Neural progenitor cell (in vitro differentiated cells): ENCODE measurements at regions not wholly inside any gene's neighbourhood (a gene's known extent, or its start where the extent isn't known, plus 50 kb on each side); places are given as distances from the start of the nearest gene placed in this dataset.

Experiments
- DNase-seq: peaks from one replicate; pipeline ENCODE4 v3.0.0-alpha.2; 2016; ENCODE audit warnings: low spot score
- H2AFZ ChIP-seq: fragments of 200-600 bp; sonication (generic); replicated peaks from 2 replicates; pipeline ENCODE4 v1.6.1; 2016; ENCODE audit warnings: antibody characterized with exemption
- H3F3A ChIP-seq: fragments of 200-600 bp; sonication (generic); 2 replicates; pipeline ENCODE4 v1.6.1; 2016; ENCODE audit warnings: antibody characterized with exemption, low read depth
- H3K27ac ChIP-seq: fragments of 200-600 bp; sonication (generic); 2 replicates; pipeline ENCODE4 v1.5.1; 2016; ENCODE audit warnings: mild to moderate bottlenecking
- H3K27me3 ChIP-seq: fragments of 200-600 bp; sonication (generic); 2 replicates; pipeline ENCODE4 v1.6.1; 2016; ENCODE audit warnings: mild to moderate bottlenecking, moderate library complexity
- H3K36me3 ChIP-seq: fragments of 200-600 bp; sonication (generic); 2 replicates; pipeline ENCODE4 v1.5.1; 2016
- H3K4me1 ChIP-seq: fragments of 200-600 bp; sonication (generic); 2 replicates; pipeline ENCODE4 v1.6.1; 2016; ENCODE audit warnings: mixed run types
- H3K4me2 ChIP-seq: fragments of 200-600 bp; sonication (generic); 2 replicates; pipeline ENCODE4 v1.6.1; 2016
- H3K4me3 ChIP-seq: fragments of 200-600 bp; sonication (generic); 2 replicates; pipeline ENCODE4 v1.5.1; 2016
- H3K79me2 ChIP-seq: fragments of 200-600 bp; sonication (generic); 2 replicates; pipeline ENCODE4 v1.6.1; 2016; ENCODE audit warnings: low read depth
- H3K9ac ChIP-seq: fragments of 200-600 bp; sonication (generic); 2 replicates; pipeline ENCODE4 v1.6.1; 2016
- H3K9me3 ChIP-seq: fragments of 200-600 bp; sonication (generic); 2 replicates; pipeline ENCODE4 v1.5.1; 2016; ENCODE audit warnings: low read depth
- H4K20me1 ChIP-seq: fragments of 200-600 bp; sonication (generic); 2 replicates; pipeline ENCODE4 v1.6.1; 2016; ENCODE audit warnings: low read depth
- H3K27ac Mint-ChIP-seq: 3 replicates; pipeline ENCODE4 v1.8.0; 2021; ENCODE audit warnings: mixed read lengths
- H3K27me3 Mint-ChIP-seq: 2 replicates; pipeline ENCODE4 v1.8.0; 2022; ENCODE audit warnings: low read depth, mild to moderate bottlenecking, inconsistent platforms, moderate library complexity, mixed read lengths; ENCODE audit not compliant: insufficient read depth
- H3K36me3 Mint-ChIP-seq: 3 replicates; pipeline ENCODE4 v1.8.0; 2021; ENCODE audit warnings: mixed read lengths
- H3K4me1 Mint-ChIP-seq: 3 replicates; pipeline ENCODE4 v1.8.0; 2021; ENCODE audit warnings: mixed read lengths
- H3K4me3 Mint-ChIP-seq: 3 replicates; pipeline ENCODE4 v1.8.0; 2021; ENCODE audit warnings: mild to moderate bottlenecking, moderate library complexity, mixed read lengths
- H3K9me3 Mint-ChIP-seq: 3 replicates; pipeline ENCODE4 v1.8.0; 2020; ENCODE audit warnings: mixed read lengths
- CTCF ChIP-seq: fragments of 200-600 bp; sonication (generic); IDR thresholded peaks from 2 replicates; pipeline ENCODE4 v1.5.1; 2017; ENCODE audit warnings: antibody characterized with exemption, mild to moderate bottlenecking
- EZH2 ChIP-seq: fragments of 200-600 bp; sonication (generic); IDR thresholded peaks from 2 replicates; pipeline ENCODE4 v1.6.1; 2017; ENCODE audit warnings: antibody characterized with exemption, mild to moderate bottlenecking, moderate library complexity
- EZH2phosphoT487 ChIP-seq: fragments of 200-600 bp; sonication (generic); IDR thresholded peaks from 2 replicates; pipeline ENCODE4 v1.6.1; 2017; ENCODE audit warnings: antibody characterized with exemption

GRCh38 chr6:145360865-145361264 is 374.5 kb downstream of the EPM2A start:
- TF ChIP-seq EZH2phosphoT487 (no peak), CTCF (no peak), EZH2 (no peak)
- Mint-ChIP-seq H3K9me3 (peaks cover 4% of the 10 kb centered on the region), H3K27me3 (no peaks in the 10 kb centered on the region), H3K4me3 (no peak overlapping the region), H3K36me3 (no peaks in the 10 kb centered on the region), H3K27ac (no peak overlapping the region), H3K4me1 (no peaks in the 10 kb centered on the region)
- Histone ChIP-seq H3K36me3 (no peaks in the 10 kb centered on the region), H4K20me1 (no peaks in the 10 kb centered on the region), H3K4me3 (no peak overlapping the region), H3K4me1 (no peaks in the 10 kb centered on the region), H3K4me2 (no peak overlapping the region), H3K79me2 (no peaks in the 10 kb centered on the region), H3F3A (no peaks in the 10 kb centered on the region), H3K27ac (no peak overlapping the region), H3K27me3 (no peaks in the 10 kb centered on the region), H3K9me3 (peaks cover 7% of the 10 kb centered on the region), H2AFZ (peak overlapping the region; percentile 14), H3K9ac (no peak overlapping the region)
- DNase-seq = no peak

- Mint-ChIP-seq H3K27me3 (no peaks in the 10 kb centered on the region), H3K4me3 (no peak overlapping the region), H3K4me1 (no peaks in the 10 kb centered on the region), H3K36me3 (no peaks in the 10 kb centered on the region), H3K27ac (no peak overlapping the region), H3K9me3 (peaks cover 4% of the 10 kb centered on the region)
- Histone ChIP-seq H3K36me3 (no peaks in the 10 kb centered on the region), H3K27ac (no peak overlapping the region), H3F3A (no peaks in the 10 kb centered on the region), H3K27me3 (no peaks in the 10 kb centered on the region), H3K9ac (no peak overlapping the region), H3K9me3 (peaks cover 7% of the 10 kb centered on the region), H4K20me1 (no peaks in the 10 kb centered on the region), H3K4me2 (no peak overlapping the region), H3K79me2 (no peaks in the 10 kb centered on the region), H3K4me1 (no peaks in the 10 kb centered on the region), H3K4me3 (no peak overlapping the region), H2AFZ (no peak overlapping the region)
- DNase-seq = no peak
- TF ChIP-seq EZH2 = no peak
- no peak for TF ChIP-seq EZH2phosphoT487
- TF ChIP-seq CTCF = no peak
These were observed 368.2 kb downstream of the EPM2A start for GRCh38 chr6:145367149-145367548.

- no peak for TF ChIP-seq EZH2
- TF ChIP-seq EZH2phosphoT487 = no peak
- no peak for TF ChIP-seq CTCF
- no peaks in the 10 kb centered on the region for H3K27me3 ChIP-seq
- Mint-ChIP-seq H3K27me3 (no peaks in the 10 kb centered on the region), H3K36me3 (no peaks in the 10 kb centered on the region), H3K4me1 (peaks cover 7% of the 10 kb centered on the region), H3K9me3 (peaks cover 4% of the 10 kb centered on the region), H3K4me3 (no peak overlapping the region), H3K27ac (no peak overlapping the region)
- DNase-seq = no peak
- H2AFZ ChIP-seq = no peak overlapping the region
- H4K20me1 ChIP-seq = no peaks in the 10 kb centered on the region
- no peak overlapping the region for H3K9ac ChIP-seq
- no peaks in the 10 kb centered on the region for H3F3A ChIP-seq
- peaks cover 7% of the 10 kb centered on the region for H3K9me3 ChIP-seq
- peaks cover 7% of the 10 kb centered on the region for H3K4me1 ChIP-seq
- H3K27ac ChIP-seq = no peak overlapping the region
- H3K4me3 ChIP-seq = no peak overlapping the region
- no peaks in the 10 kb centered on the region for H3K79me2 ChIP-seq
- no peak overlapping the region for H3K4me2 ChIP-seq
- H3K36me3 ChIP-seq = no peaks in the 10 kb centered on the region
These were observed 367.2 kb downstream of the EPM2A start for GRCh38 chr6:145368075-145368474.
